Thyroid gland (tissue), 4 donors: ENCODE measurements at regions not wholly inside any gene's neighbourhood (a gene's known extent, or its start where the extent isn't known, plus 50 kb on each side); places are given as distances from the start of the nearest gene placed in this dataset.

Experiments used
- CTCF ChIP-seq, 6 experiments: fragments of 200-600 bp in 3 of 6; fragments of 450-650 bp in 3 of 6; sonication (generic) in 3 of 6; IDR thresholded peaks; one replicate each; pipeline ENCODE4 v1.5.1; 2016 to 2019; ENCODE audit warnings: antibody characterized with exemption in 6 of 6, mild to moderate bottlenecking in 2 of 6, inconsistent platforms in 1 of 6, moderate library complexity in 1 of 6
- POLR2A ChIP-seq, 2 donors: fragments of 450-650 bp; IDR thresholded peaks; one replicate each; pipeline ENCODE4 v1.6.1; 2017; ENCODE audit warnings: antibody characterized with exemption in 2 of 2, mild to moderate bottlenecking in 2 of 2, moderate library complexity in 1 of 2

GRCh38 chr2:16882706-16883105 lies 217.1 kb upstream of the CYRIA start:
- no peak for TF ChIP-seq CTCF (IDR thresholded peaks at IDR 0.05)
- no peak for TF ChIP-seq POLR2A (IDR thresholded peaks at IDR 0.05)
